Stimulated activated CD8-positive, alpha-beta memory T cell treated with anti-CD3 and anti-CD28 coated beads, Interleukin-15, amount 100 ng/mL, for 4 hours (primary cell): ENCODE measurements at regions not wholly inside any gene's neighbourhood (a gene's known extent, or its start where the extent isn't known, plus 50 kb on each side); places are given as distances from the start of the nearest gene placed in this dataset.

Experiments
- DNase-seq, 2 donors: peaks; one replicate each; pipeline ENCODE4 v3.0.0-alpha.2; 2020; ENCODE audit warnings: low read depth in 2 of 2

DNA sequence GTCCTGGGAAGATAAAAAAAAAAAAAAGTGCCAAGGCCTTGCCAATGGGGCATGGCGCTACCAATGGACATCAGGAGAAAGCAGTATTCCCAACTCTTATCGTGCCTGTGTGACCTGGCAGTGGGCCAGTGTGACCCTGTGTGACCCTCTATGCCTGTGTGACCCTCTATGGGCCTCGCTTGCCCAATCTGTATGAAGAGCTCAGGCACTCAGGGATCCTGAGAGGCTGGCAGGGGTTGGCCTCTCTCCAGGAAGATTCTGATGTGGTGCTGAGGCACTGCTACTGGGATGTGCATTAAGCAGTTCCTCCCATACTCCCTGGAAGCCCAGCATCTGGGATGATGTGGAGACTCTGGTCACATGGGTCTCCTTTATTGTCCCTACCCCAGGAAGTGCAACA, 179.2 kb downstream of the MACROH2A1 start:
- no peak for DNase-seq

DNA sequence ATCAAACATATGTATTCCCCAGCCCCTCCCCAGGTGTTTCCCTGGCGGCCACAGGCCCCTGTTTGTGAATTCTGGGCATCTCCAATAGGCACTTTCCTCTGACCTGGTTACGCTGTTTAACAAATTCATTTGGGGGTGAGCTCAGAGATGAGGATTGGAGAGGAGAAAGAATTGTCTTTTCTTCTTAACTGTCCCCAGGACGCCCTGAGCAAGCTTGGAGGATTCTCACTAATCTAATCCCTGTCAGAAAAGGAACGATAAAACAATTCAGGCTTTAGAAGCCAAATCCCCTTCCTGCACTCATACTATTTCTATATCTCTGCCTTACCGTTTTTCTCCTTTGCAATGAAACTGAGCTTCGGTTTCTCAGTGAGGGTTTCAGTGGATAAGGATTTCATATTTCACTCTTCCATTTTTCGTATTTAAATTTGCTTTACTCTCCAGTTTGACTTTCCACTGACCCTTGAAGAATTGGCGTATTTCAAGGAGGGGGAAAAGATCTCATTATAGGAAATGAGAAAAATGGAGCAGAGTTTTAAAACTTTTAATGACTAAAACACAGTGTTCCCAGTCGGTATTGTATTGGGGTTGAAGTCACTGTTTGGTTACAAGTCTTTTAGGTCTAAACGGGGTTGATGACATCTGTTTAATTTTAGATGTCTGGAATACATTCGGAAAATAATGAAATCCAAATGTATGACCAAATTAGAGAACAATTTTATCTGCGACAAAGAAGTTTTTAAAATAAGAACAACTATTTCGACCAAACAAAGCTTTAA, 180.1 kb downstream of the MACROH2A1 start:
- DNase-seq, result no peak

DNA sequence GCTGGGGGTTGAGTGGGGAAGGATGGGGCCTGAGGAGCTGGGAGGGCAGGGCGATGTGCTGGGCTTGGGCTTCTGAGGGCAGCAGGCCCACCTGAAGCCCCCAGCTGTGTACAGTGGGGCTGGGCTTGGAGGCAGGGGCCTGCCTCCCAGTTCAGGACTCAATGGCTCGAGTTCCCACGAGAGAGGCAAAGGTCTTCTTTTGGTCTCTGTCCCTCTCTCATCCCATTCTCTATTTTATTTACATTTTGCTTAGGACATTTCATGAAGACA, 180.6 kb downstream of the MACROH2A1 start:
- DNase-seq, result no peak

DNA sequence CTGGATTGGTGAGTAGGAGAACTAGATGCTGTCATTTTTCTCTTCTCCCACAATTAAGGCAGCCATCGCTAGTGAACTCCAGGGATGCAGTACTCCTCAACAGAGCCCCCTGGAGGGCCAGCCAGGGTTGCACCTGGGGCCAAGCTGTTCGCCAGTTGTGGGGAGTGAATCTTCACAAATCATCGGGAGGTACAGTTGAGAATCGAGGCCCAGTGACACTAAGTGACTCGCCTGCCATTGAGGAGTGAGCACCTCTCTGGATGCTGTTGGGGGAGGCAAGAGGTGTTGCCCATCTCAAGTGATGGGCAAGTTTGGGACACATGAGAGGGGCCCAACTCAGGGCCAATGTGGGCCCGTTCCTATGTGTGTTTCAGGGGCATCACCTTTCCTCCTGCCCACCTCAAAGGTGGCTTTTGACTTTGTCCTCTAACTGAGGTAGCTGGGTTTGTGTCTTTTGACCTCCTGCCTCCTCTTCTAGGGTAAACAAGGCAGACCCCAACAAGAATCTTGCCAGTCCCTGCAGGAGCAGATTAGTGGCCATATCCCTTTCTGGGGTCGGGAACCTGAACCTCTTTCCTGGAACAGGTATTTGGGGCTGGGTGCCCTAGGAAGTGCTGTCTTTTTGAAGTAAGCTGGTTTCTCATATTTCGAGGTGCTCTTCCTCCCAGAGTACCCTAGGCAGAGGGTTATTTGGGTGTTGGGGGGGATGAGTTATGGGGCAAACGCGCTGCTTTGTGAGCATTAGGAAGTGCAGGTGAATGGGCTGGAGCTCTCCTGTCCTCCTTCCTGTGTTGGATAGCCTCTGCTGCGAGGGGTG, 181.2 kb downstream of the MACROH2A1 start:
- no peak for DNase-seq

- DNase-seq, result no peak
Measured at GRCh38 chr5:135216471-135217343, 182.3 kb downstream of the MACROH2A1 start.

DNA sequence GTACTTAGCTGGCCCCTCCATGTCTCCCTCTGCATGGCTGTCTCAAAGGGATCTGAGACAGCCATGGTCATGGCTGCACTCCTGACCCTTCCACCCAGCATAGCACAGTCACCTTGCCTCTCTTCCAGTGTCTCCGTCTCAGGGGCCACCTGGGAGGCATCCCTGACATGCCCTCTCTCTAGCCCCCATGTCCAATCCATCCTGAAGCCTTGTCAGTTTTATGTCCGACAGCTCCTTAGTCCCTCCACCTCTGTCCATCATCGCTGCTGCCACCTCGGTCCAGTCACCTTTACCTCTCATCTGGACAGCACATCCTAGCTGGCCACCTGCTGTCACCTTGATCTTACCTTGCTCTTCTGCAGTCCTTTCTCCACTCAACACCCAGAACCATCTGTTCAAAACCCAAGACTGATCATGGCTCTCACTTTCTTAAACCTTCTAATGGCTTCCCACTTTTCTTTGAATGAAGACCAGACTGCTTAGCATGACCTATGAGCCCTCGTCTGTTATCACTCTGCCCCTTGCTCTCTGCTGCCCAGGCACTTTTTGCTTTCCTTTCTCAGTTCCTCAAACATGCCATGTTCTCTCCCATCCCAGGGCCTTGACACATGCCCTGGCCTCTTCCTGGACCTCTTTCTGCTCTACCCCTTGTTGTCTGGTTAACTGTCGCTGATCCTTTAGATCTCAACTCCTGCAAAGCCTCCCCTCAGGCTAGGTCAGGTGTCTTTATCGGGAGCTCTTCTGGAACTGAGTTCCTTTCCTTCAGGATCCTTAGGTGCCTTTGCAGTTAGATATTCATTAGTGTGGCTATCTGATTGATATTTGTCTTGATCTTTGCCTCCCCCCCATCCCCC, 181.8 kb upstream of the PITX1 start:
- no peak for DNase-seq

GRCh38 chr5:135214897-135215616, 181.0 kb upstream of the PITX1 start:
- DNase-seq, result no peak

DNA sequence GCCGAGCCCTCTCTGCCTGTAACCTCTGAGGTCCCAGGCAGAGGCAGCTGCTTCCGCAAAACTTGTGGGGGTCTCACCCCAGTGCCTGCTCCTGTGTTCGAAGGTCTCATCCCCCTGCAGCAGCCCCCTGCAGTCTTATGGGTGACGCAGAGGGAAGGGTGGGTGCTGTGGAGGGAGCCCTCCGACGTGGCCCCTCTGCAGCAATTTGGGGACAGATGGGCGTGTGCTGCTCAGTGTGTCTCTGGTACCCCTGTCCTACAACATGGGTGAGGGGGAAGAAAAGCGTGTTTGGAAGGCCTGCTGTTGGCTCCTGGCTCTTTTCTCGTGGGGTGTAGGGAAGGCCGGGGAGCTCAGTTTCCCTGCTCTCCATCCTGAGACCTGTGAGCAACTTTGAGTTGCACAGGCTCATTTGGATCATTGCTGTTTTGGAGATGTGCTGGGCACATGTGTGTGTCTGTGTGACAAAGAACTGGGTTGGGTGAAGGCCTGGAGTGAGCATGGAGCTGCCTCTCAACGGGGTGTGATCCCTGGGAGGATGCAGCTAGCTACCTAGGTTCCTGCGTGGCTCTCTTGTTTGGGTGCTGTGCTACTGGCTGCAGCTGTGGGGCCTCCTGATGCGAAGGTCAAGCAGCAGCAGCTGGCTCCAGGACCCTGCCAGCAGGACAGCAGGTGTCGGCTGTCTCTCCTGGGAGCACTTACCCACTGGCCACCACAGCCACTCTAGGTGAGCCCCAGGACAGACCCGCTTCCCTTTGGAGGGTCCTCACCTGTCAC, 179.6 kb upstream of the PITX1 start:
- no peak for DNase-seq

DNA sequence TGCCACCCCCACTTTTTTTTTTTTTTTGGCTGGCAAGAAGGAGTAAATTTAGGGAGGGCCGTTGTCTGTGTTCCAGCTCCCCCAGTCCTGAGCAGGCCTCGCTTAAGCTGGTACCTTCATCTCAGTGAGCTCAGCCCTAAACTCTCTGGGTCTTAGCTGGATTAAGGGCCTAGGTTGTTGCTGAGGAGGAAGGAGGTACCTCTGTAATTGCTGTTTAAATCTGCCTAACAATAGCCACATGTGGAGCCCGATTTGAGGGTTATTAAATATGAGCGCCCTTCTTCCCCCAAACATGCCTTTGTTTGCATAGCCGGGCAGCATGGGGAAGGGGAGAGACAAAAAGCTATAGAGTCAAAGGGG, 179.0 kb upstream of the PITX1 start:
- DNase-seq, result no peak

DNA sequence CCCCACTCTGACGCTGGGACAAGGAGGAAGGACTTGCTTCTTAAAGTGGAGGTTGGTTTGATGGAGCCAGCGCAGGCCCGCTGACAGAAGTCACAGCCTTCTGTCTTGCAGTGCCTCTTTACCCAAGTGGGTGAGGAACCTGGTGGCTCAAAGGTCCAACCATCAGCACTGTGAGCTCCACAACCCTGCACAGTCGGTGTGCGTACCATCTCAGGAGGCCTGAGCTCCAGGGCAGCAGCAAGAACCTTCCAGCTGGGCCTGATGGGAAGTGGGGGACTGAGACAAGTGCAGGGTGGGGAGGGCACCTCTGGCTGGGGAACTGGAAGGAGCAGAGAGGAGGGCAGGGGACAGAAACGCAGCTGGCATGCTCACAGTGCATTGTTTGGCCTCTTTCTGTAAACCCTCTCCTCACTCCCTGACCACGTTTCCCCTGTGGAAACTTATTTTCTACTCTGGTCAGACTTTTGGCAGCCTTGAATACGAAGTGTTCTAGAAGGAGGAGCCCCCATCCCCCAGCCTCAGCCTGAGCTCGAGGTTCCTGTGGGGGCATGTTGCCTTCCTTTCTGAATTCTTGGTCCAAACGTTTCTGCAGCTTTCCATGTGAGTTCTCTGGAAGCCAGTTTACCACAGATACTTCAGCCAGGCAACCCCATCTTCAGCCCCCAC, 178.5 kb upstream of the PITX1 start:
- no peak for DNase-seq

- no peak for DNase-seq
Measured at GRCh38 chr5:135211791-135212190, 177.8 kb upstream of the PITX1 start.

GRCh38 chr5:135211083-135211790, 177.2 kb upstream of the PITX1 start:
- no peak for DNase-seq

DNA sequence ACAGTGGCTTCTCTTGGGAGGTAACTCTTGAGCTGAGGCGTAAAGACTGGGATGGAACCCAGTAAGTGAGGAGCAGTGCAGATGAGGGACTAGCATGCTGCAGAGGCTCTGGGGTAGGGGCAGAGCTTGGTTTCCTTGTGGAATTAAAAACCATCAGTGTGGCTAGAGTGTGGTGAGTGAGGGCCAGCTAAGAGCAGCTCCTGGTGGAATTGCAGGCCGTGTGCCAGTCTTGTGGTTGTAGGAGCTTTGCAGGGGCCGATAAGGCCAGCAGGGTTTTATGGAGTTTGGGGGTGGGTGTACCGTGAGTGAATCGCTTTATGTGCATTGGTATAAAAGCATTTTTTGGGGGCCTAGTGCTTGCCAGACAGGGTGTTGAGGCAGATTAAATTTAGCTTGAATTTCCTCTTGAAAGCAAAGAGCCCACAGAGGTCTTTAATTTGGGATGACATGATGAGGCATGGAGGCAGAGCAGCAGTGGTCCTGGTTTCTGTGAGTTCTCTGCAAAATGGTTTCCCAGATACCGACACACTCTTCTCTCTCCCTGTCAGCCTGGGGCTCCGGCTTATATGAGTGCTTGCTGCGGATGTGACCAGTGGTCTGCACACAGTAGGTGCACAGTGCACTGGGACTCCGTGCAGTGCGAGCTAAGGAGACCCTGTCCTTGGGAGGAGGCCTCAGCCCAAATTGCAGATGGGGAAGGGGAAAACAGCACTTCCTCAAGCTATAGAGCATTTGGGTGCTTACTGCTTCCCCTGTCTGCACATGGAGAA, 176.4 kb upstream of the PITX1 start:
- no peak for DNase-seq

DNA sequence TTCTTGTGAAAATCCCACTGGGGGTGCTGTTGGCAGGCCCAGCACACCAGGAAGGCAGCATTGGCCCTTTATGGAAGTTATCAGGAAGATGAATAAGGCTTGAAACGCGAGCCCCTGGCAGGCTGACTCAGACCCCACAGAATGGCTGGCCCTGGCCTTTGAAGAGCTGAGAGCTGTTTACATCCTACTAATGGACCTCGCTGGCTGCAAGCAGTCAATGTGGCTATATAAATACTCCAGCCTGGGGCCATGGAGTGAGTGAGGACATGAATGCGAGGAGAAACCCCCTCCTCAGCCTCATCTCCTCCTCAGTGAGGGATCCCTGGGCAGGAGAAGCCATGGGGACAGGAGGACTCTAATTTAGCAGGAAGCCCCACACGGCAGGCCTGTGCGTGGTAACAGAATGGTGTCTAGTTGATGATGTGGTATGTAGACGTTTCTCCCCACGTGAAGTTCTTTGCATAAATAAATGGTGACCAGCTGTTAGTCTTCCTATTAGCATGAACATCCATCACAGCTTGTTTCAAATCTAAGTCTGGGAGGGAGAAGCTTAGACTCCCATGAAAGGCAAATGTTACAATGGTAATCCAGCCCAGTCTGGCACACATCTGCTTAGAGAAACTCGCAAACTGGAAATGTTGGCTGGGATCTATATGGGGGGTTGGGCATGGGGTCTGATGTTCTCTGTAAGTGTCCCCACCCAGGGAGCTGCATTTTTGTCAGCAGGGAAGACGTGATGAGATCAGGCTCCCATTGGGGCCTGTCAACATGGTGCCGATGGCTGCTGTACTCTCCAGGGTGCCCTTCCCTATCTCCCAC, 175.1 kb upstream of the PITX1 start:
- DNase-seq, result no peak

- no peak for DNase-seq
Measured at GRCh38 chr5:135208555-135208902, 174.5 kb upstream of the PITX1 start.

DNA sequence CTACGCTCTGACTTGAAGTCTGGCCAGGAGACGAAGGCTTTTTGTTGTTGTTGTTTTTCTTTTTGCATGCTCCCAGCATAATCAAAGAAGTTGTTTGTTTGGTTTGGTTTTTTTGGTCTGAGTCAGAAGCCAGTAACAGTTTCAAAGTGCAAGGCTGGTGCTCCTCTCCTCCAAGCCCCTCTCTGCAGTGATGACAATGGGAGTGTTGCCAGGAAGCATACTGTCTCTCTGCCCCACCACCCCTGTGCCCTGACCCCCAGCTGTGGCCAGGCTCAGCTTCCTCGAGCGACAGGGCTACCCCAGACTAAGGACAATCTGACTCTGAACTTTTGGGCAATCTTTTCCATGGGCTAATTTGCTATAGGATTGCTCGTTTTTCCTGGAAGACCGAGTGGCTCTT, 173.8 kb upstream of the PITX1 start:
- DNase-seq, result no peak

DNA sequence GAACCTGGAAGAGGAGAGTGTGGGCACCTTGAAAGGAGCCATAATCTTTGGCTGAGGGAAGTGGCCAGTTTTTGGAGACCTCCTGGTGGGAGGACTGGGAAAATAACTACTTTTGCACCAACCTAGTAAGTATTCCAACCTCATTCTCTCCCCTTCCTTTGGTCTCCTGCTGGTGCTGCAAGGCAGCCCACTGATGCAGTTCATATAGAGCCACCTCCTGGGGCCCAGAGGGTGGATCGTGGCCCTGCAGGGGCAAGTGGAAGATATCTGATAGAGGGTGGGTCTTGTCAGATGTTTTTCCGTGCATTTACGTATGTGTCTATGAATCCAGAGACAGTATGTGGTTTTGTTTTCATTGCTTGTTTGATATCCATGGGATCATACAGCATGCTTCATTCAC, 172.8 kb upstream of the PITX1 start:
- DNase-seq, result no peak
